ENCODE measurements at regions not wholly inside any gene's neighbourhood (a gene's known extent, or its start where the extent isn't known, plus 50 kb on each side); places are given as distances from the start of the nearest gene placed in this dataset.

- intact Hi-C loops (cut with DNase I; ENCODE audit: low total_unique reads), result no loop called here
These were observed 101.6 kb upstream of the CES5A start for GRCh38 chr16:55976815-55977214.

GRCh38 chr16:55971447-55971846 is 96.3 kb upstream of the CES5A start:
- intact Hi-C loops (cut with DNase I; ENCODE audit: low total_unique reads), result no loop called here
- no peak overlapping the region for H3K27ac ChIP-seq
- H3K27me3 ChIP-seq, result no peaks in the 10 kb centered on the region
- H3K9me3 ChIP-seq, result no peaks in the 10 kb centered on the region
- TF ChIP-seq CTCF (IDR thresholded peaks at IDR 0.05) (no peak), POLR2A (IDR thresholded peaks at IDR 0.05) (no peak)
- peaks cover 5% of the 10 kb centered on the region for H3K4me1 ChIP-seq
- no peak overlapping the region for H3K4me3 ChIP-seq
- DNase-seq, result no peak
- 78 to 81% methylated on average over 5 of the region's 5 CpGs for WGBS, 2 donors
- H3K36me3 ChIP-seq (ENCODE audit: low read depth, missing control alignments), result no peaks in the 10 kb centered on the region

More at GRCh38 chr16:55976815-55977214, 101.6 kb upstream of the CES5A start:
- WGBS, 2 donors, result 60 to 70% methylated on average over 2 of the region's 2 CpGs
- TF ChIP-seq POLR2A (IDR thresholded peaks at IDR 0.05) (no peak), CTCF (IDR thresholded peaks at IDR 0.05) (no peak)
- no peak overlapping the region for H3K4me3 ChIP-seq
- no peaks in the 10 kb centered on the region for H3K4me1 ChIP-seq
- H3K9me3 ChIP-seq, result no peaks in the 10 kb centered on the region
- no peaks in the 10 kb centered on the region for H3K36me3 ChIP-seq (ENCODE audit: low read depth, missing control alignments)
- H3K27ac ChIP-seq, result no peak overlapping the region
- no peak for DNase-seq
- H3K27me3 ChIP-seq, result no peaks in the 10 kb centered on the region

GRCh38 chr16:55968221-55968620 is 93.0 kb upstream of the CES5A start:
- no peak for DNase-seq
- Histone ChIP-seq H3K4me1 (peaks cover 5% of the 10 kb centered on the region), H3K4me3 (no peak overlapping the region), H3K27ac (no peak overlapping the region), H3K9me3 (no peaks in the 10 kb centered on the region), H3K36me3 (ENCODE audit: low read depth, missing control alignments) (no peaks in the 10 kb centered on the region), H3K27me3 (no peaks in the 10 kb centered on the region)
- no peak for TF ChIP-seq POLR2A (IDR thresholded peaks at IDR 0.05)
- no peak for TF ChIP-seq CTCF (IDR thresholded peaks at IDR 0.05)
- 75 to 79% methylated on average over 5 of the region's 5 CpGs for WGBS, 2 donors
- intact Hi-C loops (cut with DNase I; ENCODE audit: low total_unique reads), result no loop called here

- Histone ChIP-seq H3K4me1 (peaks cover 5% of the 10 kb centered on the region), H3K36me3 (ENCODE audit: low read depth, missing control alignments) (no peaks in the 10 kb centered on the region), H3K27me3 (no peaks in the 10 kb centered on the region), H3K4me3 (no peak overlapping the region), H3K27ac (no peak overlapping the region), H3K9me3 (no peaks in the 10 kb centered on the region)
- 76 to 78% methylated on average over 4 of the region's 4 CpGs for WGBS, 2 donors
- DNase-seq, result no peak
- intact Hi-C loops (cut with DNase I; ENCODE audit: low total_unique reads), result no loop called here
- no peak for TF ChIP-seq CTCF (IDR thresholded peaks at IDR 0.05)
- no peak for TF ChIP-seq POLR2A (IDR thresholded peaks at IDR 0.05)
These were observed 89.8 kb upstream of the CES5A start for GRCh38 chr16:55964923-55965475.

- H3K36me3 ChIP-seq (ENCODE audit: low read depth, missing control alignments), result no peaks in the 10 kb centered on the region
- TF ChIP-seq POLR2A (IDR thresholded peaks at IDR 0.05), result no peak
- no peak for TF ChIP-seq CTCF (IDR thresholded peaks at IDR 0.05)
- intact Hi-C loops (cut with DNase I; ENCODE audit: low total_unique reads), result no loop called here
- peak; percentile 73 for DNase-seq
- H3K27me3 ChIP-seq, result no peaks in the 10 kb centered on the region
- no peak overlapping the region for H3K4me3 ChIP-seq
- H3K9me3 ChIP-seq, result no peaks in the 10 kb centered on the region
- H3K4me1 ChIP-seq, result peaks cover 11% of the 10 kb centered on the region
- peak overlapping the region in 1 of 2 donors; percentile 77 for H3K27ac ChIP-seq
- 46 to 54% methylated on average over 5 of the region's 5 CpGs for WGBS, 2 donors
These were observed 80.7 kb upstream of the CES5A start for GRCh38 chr16:55955845-55956244.
